ENCODE measurements at regions not wholly inside any gene's neighbourhood (a gene's known extent, or its start where the extent isn't known, plus 50 kb on each side); places are given as distances from the start of the nearest gene placed in this dataset.

GRCh38 chr10:78186572-78186971 is 152.9 kb downstream of the RPS24 start:
- no peak for DNase-seq

GRCh38 chr10:78187371-78187770 is 153.7 kb downstream of the RPS24 start:
- DNase-seq = no peak

DNA sequence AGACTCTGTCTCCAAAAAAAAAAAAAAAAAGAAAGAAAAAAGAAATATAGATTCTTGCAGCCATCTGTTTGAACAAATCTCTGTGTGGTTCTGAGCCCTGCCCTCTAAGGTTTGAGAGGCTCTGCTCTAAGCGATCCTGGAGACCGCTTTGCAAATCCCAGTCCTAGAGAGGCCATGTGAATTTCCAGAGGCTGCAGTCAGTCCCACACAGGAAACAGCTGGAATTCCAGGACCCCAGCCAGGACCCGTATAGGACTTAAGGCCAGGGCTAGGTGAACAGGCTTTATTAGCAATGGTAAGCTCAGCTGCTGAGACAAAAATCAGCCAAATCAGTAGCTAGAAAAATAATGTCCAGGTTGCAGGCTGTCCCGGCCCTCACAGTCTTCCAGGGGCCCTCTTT is 154.8 kb downstream of the RPS24 start:
- DNase-seq = no peak

DNA sequence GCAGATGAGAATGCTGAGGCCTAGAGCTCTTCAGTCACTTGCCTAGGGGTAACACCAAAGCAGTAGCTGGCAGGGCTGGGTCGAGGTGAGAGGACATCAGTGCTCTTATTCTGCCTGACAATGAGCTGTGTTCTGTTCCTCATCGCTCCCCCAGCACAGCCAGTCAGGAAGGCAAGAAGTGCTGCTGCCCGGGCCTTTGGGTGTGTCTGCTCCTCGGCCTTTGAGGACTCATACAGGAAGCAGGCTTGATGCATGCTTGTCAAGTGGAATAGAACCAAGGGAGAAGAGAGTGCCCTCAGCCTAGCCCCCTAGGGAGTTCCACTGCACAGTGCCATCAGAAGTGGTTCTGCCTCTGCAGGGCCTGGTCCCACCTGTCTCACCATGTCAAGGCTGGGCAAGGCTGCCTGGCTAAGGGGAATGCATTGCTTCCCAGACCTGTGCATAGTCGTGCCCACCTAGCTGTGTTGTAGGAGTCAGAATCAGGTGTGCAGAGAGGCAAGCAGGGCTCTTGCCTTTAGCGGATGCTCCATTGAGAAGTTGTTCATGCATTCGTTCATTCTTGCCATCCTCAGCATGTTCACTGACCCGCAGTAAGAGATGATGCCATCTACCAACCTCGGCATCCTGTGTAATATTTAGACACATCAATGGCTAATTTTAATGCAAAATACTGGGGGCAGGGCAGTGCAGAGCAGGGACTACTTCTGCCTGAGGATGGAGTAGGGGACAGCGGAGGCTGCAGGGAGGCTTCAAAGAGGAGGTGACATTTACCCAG is 156.6 kb downstream of the RPS24 start:
- DNase-seq = no peak

GRCh38 chr10:78191301-78191700 is 157.6 kb downstream of the RPS24 start:
- DNase-seq = no peak

DNA sequence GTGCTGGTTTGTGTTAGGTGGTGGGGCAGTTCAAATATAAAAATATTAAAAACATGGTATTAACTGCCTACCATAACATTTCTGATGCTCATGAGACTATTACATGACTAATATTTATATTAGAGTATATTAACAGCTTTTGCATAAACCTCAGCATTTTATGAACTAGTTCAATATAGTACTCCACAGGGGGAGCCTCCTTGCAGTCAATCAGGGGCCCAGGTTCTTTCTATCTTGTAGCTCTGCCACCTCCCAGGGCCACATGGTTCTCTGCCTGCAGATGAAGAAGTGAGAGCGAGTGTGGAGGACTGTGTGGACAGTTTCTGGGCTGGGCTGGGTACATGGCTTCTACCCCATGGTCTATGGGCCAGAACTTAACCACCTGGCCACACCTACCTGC is 159.5 kb downstream of the RPS24 start:
- no peak for DNase-seq

- no peak for DNase-seq
These were observed 160.4 kb downstream of the RPS24 start for GRCh38 chr10:78194050-78194449.

DNA sequence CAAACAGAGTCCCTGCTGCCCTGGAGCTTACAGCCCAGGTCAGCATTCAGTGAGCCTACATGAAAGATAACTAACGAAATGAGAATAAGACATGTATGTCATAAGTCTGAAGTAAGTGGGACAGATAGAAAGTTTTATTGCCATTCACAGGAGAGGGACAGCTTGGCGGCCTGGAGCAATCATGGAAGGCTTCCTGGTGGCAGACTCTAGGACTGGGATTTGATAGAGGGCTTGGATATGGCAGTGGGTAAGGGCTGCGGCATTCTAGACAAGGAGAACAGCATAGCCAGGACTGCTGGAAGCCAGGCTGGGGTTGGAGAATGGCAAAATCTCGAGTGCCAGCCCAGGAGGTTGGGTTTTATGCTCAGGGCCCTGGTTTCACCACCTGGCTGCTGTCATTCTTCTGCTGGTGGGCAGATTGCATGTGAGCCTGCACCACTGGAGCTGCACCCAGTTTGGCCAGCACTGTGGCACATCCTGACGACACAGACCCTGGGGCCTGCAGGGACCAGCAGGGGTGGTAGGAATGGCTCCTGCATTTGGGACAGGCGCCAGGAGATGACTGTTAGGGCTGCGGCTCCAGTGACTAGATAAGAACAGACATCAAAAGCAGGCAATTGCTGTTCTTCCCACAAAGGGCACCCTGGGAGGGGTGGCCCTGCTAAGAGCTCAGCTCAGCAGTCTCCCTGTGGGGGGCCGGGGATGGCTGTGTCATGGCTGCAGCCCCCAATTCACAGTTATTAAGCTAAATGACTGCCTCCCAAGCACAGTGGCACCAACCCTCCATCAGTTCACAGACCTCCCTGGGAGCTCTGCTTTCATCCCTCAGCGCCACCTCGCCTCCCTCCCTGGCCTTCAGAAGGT is 161.1 kb downstream of the RPS24 start:
- no peak for DNase-seq

- no peak for DNase-seq
These were observed 162.7 kb downstream of the RPS24 start for GRCh38 chr10:78196396-78196795.

- DNase-seq = no peak
These were observed 163.3 kb downstream of the RPS24 start for GRCh38 chr10:78196964-78197363.

GRCh38 chr10:78197628-78198272 is 164.1 kb downstream of the RPS24 start:
- DNase-seq = no peak

DNA sequence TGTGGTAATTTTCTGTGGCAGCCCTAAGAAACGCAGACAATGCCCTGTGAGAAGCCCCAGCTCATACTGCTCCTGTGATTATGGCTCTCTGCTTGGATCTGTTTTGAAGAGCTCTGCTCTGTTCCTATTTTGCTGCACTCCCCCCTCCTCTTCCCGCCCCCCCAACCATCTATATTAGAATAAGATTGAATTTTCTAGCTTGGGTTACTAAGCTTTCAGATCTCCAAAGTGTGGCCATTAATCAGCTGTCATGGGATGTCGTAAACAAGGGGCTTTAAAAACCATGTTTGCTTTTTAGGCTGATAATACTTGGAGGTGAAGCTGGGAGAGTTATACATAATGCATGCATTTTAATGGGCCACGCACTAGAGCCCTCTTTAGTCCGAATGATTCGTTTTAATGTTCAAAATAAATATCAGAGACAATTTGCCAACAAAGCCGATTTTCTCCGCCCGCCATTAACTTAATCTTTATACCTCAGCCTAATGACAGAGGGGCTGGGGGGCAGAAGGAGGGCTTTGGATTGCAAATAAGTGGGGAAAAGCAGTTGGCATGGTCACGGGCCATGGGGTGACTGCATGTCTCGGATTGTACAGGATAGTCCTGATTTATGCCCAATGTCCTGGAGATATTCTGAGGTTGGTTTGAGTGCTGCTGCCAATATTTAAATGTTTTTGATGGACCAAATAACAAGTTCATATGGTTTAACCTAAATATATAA is 165.5 kb downstream of the RPS24 start:
- peak; percentile 29 for DNase-seq

DNA sequence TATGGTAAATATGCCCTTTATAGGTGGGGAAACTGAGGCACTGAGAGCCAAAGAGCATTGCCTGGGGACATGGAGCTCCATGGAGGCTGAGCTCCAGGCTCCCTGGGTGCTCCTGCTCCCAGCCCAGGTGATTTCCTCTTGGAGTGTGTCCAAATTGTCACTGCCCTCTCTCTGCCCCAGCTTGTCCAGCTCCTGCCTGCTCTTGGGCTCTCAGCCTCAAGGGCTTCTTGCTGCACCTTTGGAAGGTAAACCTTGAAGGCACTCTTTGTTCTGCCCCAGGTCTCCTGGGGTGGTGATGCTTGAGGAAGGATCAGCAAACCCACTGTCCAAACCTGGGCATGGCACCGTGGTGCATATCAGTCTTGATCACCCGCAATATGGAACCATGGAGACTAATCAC is 166.1 kb downstream of the RPS24 start:
- no peak for DNase-seq

GRCh38 chr10:78200686-78201085 is 167.0 kb downstream of the RPS24 start:
- no peak for DNase-seq

- no peak for DNase-seq
These were observed 168.7 kb downstream of the RPS24 start for GRCh38 chr10:78202386-78202785.

- no peak for DNase-seq
These were observed 170.5 kb downstream of the RPS24 start for GRCh38 chr10:78203915-78204818.

DNA sequence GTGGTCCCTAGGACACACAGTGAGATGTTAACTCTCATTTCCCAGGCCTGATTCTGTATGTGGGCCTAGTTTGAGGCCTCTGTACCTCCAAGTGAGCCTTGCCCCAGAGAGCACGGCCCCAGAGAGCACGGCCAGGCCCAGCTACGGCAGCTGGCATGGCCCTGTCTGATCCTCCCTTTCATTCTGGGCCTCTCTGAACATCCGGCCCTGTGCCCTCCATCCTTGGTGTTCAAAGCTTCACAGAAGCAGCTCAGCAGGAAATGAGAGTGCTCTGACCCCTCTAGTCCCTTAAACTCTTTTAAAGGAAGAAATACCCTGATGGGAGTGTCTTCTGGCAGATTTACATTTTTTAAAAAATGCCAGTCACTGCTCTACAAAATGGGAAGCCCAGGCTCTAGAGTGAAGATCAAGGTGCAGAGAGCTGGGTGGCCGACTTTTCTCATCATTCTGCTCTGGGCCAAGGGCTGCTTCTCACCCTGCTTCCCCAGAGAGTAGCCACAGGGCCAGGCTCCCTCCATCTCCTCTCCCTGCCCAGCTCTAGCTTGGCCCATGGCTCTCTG is 171.9 kb downstream of the RPS24 start:
- DNase-seq = no peak

GRCh38 chr10:78207216-78207615 is 173.6 kb downstream of the RPS24 start:
- DNase-seq = no peak

- DNase-seq = no peak
These were observed 174.1 kb downstream of the RPS24 start for GRCh38 chr10:78207776-78208175.

- DNase-seq = no peak
These were observed 176.3 kb downstream of the RPS24 start for GRCh38 chr10:78209970-78210369.

DNA sequence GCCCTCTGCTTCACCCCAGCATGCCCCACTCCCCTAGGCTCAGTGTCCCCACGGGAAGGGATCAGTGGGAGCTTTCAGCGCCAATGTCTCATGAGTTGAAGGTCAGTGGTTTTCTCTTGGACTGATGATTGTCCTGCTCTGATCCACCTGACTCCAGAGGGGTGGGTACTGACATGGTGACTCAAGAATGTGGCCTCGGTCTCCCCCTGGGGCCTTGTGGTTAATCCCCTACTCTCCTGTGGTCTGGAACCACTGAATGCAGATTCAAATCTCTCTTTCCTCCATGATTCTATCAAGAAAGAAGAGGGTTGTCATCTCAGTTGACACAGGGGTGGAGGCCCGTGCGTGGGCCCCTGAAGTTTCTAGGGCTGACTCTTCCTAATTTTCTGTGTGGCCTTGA is 176.9 kb downstream of the RPS24 start:
- DNase-seq = no peak
